HL-60/S4 treated with phorbol 12-myristate 13-acetate at 8.2 ng/mL for 4 days and 3 days (cell line): ENCODE measurements at regions not wholly inside any gene's neighbourhood (a gene's known extent, or its start where the extent isn't known, plus 50 kb on each side); places are given as distances from the start of the nearest gene placed in this dataset.

ENCODE experiments used
- in situ Hi-C: fragments of 300-500 bp; cut with MboI; formaldehyde crosslinking; loops from 2 replicates; pipeline ENCODE4 v1.15.0; 2022; ENCODE audit warnings: low sequenced_read_pairs

DNA sequence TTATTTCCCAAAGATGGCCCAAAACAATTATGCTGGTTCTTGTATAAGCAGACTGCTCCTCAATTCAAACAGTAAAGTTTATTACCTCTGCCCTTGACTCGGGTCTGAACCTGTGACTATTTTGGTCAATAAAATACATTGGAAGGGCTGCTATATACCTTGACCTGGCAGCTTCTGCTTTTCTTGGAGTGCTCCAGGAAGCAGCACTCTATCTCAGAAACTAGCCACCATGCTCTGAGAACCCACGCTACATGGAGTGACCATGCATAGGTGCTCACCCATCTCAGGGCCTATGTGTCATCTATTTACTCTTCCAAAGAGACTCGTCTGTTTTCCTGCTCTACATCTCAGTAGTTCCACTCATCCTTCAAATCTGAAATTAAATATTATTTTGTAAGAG is 299.9 kb downstream of the AHR start:
- in situ Hi-C loops = no loop called here

DNA sequence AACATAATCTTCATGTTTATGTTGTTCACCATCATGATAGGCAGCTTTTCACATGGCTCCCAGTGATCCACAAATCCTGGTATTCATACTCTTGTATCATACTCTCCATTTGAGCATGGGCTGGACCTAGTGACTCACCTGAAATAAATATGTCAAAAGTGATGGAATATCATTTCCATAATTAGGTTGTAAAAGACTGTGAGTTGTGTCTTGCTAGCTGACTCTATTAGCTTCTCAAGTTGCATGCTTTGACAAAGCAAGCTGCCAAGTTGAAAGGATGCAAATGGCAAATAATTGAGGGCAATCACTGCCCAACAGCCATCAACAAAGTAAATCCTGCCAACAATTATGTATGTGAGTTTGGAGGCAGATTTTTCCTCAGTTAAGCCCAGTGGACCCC is 300.4 kb downstream of the AHR start:
- in situ Hi-C loops = no loop called here

DNA sequence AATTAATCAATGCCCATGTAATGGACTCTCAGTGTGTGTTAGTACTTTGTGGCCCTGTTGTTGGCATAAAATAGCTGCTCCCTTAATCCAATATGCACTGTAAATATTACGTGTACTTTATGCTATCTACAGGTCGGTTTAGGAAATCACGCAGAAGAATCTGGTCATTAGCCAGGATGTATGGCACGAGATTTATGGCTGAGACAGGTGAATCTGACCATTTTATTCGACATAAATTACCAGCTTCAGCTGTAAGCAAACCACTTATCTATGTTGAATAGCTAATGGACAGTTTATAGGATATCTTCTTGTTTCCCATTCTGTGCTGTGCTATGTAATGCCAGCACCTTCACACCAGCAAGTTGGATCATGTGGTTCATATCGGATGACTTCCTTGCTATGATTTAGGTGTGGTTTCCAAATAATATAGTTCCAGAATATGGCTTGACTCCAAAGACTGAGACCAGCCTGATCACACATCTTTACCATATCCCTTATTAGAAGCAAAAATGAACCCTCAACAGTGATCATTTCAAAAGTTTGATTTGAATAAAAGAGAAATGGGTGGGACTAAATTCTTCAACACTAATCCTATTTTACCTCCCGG is 301.4 kb downstream of the AHR start:
- in situ Hi-C loops = no loop called here

DNA sequence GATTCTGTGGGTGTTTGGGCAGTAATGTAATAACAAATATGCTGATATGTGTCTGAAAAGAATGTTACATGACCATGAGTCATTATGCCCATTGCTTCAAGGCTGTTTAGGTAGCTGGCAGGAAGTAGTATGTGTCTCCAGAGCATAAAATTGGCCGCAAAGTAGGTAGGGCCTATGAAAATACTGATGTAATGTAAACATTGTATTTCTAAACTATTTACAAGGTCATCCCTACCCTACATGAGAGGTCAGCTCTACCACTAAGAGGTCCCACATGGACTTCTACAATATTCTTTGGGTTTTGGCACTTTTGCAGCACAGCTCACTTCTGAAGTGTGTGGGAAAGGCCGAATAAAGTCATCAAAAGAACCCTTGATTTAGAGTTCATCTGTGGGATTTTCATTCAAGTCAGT is 301.9 kb downstream of the AHR start:
- in situ Hi-C loops = no loop called here

DNA sequence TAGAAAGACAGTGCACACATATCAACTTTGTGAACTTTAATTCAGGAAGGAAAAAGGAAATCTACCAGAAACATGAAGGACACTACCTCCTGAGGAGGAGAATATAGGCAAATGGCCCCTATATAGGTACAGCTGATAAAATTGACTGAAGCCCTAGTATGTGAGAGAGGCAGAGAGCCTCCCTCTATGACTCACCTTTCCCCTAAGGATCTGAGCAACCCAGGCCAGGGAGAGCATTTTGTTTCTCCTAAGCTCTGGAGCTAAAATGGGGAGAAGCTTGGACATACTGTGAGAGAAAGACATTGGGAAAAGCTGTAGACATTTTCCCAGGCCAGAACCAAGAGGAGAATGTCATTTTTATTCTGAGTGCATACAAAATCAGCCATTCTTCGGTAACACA is 303.5 kb downstream of the AHR start:
- in situ Hi-C loops = no loop called here

DNA sequence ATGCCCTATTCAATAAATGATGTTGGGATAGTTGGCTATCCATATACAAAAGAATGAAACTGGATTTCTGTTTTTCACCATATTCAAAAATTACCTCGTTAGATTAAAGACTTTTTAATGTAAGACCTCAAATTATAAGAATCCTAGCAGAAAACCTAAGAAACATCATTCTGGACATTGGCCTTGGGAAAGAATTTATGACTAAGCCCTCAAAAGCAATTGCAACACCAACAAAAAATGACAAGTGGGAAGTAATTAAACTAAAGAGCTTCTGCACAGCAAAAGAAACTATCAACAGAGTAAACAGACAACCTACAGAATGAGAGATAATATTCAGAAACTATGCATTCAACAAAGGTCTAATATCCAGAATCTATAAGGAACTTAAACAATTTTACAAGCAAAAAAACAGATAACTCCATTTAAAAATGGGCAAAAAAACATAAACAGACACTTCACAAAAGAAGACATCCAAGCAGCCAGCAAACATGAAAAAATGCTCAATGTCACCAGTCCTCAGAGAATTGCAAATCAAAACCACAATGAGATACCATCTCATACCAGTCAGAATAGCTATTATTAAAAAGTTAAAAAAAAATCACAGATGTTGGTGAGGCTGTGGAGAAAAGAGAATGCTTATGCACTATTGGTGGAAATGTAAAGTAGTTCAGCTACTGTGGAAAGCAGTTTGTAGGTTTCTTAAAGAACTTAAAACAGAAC is 309.8 kb downstream of the AHR start:
- in situ Hi-C loops = no loop called here

DNA sequence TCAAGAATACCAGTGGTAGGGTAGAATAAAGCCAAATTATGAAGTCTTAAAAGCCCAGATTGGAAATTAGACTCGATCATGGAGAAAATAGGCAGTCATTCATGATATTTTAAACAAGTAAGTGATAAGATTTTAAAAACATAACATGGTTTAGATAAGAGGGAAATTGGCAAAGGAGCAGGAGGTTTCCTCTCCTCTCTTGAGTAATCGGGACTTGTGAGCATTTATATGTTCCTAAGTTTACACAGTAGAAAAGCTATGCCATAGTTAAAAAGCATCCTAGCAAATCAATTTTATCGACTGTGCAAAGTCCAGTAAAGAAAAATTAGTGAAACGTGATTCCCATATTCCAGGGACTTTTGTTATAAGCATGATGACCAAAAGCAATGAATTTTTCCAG is 313.2 kb downstream of the AHR start:
- in situ Hi-C loops = no loop called here

DNA sequence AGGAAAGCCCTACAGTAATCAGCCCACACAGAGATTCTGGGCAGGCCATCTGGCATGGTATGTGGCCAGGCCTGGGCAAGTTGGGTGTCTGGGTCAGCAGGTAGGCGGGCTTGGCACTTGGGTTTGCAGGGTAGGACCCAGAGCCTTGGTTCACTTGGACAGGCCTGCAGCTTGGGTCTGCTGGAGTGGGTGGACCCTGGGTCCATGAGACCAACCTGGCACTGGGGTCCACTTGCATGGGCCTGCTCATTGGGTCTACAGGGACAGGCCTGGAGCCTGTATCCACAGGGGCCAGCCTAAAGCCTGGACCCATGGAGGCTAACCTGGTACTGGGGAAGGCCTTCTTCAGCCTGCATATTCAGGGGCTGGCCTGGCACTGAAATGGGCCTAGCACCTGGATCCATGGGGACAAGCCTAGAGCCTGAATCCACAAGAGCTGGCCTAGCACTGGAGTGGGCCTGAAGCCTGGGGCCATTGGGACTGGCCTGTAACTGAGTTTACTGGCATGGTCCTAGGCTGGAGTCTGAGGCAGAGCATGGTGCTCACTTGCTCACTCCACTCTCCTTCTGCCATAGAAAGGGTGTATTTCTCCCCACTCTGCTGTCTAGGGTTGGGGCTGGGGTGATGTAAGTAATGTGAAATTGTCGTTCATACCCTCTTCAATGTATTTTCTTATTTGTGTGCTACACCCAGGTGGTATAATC is 315.0 kb downstream of the AHR start:
- in situ Hi-C loops = no loop called here

DNA sequence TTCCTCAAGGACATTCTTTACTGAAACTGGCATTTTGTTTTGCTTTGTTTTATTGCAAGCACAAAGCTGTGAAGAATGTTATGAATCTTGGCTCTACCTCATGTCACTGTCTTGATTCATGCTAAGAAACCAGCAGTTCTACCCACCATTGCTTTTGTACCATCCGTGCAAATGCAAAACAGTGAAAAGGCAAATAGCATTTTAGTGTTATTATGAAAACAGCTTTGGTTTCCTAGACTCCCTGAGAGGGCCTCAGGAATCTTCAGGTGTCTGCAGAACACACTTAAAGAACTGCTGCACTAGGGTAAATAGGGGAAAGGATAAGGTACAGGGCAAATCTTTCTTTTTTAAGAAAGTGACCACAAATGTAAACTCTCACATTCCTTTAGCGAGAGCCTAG is 318.9 kb downstream of the AHR start:
- in situ Hi-C loops = no loop called here

DNA sequence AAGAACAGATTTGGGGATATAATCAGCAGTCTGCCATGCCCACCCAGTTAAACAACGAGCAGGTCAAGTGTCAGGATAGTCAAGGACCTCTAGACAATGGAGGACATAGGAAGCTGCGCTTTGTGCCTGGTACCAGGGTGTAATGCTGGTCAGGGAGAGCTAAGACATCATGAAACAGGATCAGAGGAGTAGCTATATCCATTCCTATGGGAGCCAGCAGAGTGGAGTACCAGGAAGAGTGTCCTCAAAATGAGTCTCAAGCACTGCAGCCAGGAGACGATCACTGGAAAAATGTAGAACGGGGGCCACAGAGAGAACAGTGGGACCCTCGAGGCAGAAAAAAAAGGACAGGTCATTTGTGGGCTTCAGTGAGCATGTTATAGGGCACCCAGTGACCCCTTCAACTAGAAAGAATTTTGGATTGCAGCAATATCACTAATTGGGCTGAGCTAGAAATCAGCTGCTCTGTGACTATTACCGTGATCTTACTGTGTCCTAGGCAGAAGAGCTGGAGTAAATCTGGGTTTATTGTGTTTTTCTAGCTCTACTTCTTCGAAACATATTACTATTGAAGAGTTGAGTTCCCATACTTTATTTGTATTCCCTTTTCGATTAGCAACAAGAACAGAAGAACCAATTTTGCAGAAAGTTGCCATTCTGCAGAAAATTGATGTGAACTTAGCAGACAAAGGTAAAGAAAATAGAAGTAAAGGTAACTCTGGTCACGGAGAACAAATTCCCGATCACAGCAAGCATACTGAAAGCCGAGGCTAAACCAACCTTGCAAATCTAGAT is 319.6 kb downstream of the AHR start:
- in situ Hi-C loops = no loop called here

DNA sequence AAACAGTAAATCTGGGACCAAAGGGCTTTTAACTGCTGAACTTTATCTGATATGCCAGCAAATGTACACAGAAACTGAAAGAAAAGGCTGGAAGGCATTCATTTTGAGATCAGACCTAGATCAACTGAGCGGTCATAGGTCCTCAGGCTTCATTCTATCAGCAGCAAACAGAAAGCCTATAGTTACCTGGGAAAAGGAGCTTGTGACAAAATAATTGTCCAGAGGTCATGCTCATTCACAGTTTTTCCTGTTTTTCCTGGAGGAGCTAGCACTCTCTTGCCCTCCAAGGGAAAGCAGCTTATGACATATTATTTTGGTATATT is 320.2 kb downstream of the AHR start:
- in situ Hi-C loops = no loop called here

DNA sequence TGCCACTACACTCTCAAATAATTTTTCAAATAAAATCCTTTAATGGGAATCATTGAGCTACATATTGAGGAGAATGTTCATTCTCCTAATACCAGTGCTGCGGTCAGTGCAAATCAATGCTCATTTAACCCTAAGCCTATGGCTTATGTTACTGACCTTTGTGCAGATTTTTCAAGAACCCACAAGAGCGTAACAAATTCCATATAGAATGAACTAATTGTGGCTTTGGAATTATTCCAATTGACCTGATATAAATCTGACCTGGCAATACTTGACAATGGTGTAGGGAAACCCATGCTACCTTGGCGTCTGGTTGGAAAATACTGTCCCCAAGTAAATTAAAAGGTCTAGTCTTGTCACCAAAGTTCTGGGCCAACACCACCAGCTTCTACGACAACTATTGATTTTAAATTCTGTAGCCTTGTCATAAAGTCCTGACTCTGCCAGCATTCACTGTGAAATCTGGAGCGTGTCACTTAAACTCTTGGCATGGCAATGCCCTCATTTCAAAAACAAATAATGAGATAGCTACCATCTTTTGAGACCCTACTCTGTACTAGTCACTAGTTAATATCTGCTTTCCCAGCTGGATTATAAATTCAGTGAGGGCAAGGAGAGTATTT is 320.9 kb downstream of the AHR start:
- in situ Hi-C loops = no loop called here

DNA sequence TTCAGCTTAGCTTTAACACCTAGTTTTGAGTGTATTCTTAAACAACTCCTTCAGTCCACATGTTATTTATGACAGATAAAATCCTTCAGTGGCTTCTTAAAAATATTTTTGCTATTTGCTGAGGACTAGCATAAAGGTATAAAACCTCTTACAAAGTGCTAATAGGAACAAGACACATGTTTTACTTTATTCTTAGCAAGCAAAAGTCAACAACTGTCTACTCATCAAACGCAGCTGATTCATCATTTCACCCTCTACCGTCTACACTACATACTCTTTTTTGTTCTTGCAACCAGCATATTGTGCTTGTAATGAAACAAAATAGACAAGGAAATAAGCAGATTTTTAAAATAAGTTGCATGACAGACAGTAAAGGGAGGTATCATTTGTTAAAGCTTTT is 319.7 kb downstream of the SNX13 start:
- in situ Hi-C loops = no loop called here

DNA sequence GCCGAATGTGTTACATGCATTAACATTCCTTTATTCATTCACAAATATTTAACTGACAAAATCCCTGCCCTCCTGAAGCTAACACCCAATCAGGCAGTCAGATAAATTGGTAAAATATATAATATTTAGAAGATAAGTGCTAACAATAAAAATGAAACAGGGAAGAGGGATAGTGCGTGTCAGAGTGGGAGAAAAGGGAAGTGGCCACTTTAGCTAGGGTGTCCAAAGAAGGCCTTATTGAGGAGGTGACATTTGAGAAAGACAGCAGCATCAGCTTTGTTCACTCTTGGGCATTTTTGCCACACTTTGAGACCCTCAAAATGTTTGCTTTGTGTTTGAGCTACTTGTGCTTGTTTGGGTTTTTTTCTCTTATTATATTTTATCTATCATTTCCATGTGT is 317.8 kb downstream of the SNX13 start:
- in situ Hi-C loops = no loop called here

DNA sequence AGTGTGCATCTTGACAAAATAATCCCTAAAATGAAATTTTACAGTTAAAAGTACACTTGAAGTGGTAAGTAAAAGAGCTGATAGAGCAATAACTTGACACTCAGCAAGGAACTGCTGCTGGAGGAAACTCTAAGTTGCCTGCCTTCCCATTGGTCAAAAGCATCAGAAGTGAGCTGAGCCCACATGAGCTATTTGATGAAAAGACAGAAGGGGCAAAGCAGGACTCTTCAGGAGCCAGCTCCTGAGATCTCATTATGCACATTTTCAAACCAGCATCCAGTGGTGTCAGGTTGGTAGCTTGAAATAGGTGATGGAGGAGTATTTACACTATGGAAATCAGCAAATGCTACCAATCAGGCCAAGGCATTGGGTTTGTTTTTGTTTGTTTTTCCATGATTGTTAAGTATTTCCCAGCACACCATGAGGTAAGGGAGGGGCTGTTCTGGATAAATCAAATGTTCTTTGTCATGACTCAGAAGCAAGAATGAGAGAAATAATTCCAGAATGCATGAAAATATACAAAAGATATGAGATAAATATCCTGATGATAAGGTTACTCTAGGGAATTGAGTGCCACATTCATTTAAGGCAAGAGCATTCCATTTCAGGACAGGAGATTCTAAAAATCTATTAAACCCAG is 316.6 kb downstream of the SNX13 start:
- in situ Hi-C loops = no loop called here

DNA sequence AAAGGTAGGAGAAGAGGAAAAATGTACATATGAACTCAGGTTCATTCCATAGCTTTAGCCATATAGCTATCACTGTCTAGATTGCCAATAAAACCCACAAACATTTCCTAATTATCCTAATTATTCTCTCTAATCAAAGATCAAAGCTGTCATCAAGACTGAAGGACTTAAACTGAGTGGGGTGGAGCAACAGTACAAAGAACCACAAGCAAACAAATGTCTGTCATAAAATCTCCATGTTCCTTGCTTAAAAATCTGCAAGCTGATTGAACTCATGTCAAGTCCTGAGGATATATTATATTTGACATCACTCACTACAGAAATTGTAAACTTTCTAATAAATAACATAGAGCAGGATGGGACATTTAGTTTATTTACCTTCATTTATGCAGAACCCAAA is 315.9 kb downstream of the SNX13 start:
- in situ Hi-C loops = no loop called here

DNA sequence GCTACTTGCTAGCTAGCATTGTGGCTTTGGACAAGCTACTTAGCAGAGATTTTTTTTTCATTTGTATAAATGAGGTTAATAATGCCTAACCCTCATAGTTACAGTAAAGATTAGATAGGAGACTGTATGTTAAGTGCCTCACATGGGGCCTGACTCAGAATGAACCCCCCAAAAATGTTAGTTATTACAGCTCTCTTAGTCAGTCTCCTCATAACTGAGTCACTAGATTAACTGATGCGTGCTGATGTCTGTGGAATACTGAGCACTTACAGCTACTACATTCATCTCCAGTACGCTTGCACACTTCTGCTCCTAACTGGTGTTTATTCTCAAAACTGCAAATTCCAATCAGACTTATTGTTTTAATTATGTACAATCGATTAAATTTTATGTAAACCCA is 315.3 kb downstream of the SNX13 start:
- in situ Hi-C loops = no loop called here

DNA sequence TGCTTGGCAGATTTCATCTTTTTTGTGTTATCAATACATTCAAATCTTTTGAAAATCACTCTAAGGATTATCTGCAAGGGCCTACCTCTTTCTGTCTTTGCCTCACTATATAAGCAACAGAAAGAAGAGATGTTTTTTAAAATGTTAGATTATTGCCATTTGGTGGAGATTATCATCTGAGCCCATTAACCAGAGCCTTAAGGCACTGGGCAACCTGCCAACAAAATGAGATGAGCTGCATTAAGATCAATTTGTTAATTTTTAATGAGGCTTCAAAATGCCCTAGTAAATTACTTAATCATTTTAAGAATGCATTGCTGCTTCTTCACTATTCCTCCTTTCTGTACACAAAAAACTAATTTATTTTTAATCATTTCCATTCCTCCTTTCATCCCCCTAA is 314.1 kb downstream of the SNX13 start:
- in situ Hi-C loops = no loop called here

DNA sequence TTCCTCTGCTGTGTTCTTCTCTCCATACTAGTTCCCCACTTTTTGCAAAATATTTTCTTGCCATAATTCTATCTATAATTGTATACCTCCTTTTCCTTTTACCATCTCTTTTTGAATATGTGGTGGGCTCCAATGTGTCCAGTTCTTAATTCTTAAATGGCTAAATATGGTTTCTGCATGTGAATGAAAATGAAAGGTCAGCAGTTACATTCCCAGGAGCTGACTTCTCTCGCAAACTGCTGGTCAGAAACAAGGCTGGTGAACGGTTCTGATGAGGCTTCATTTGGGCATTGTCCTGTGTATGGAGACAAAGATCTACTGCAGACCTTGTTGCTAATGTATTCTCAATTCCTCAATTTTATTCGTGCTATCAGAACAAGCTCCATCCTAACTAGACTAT is 309.2 kb downstream of the SNX13 start:
- in situ Hi-C loops = no loop called here

DNA sequence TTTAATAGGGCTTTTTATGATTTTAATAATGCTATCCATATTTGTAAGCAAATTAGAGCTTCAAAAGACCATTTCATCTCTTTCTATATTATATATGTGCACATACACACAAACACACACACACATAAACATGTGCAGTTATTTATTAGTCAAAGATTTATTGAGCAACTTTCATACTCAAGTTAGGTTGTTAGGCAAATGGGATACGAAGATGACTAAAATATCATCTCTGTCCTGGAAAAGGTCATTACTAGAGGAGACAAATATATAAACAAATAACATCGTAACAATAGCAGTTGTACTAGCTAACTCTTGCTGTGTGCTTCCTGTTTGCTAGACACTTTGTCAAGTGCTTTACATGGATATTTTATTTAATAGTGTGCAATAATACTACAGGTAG is 307.9 kb downstream of the SNX13 start:
- in situ Hi-C loops = no loop called here

DNA sequence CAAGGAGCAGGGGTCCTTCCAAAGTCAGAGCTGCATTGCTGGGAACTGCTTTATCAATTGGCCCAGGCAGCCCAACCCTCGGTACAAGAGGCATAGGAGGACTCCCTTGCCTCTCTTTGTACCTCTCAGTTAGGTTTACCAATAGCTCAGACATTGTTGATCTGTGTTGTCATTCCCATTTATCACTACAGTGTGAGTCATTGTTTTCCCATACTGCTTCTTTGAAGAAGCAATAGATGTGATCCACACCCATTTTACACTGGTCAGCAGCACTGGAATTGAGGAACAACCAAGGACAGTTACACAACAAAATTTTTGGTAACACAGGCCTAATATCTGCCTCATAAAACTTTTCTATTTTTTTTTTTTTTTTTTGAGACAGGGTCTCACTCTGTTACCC is 307.2 kb downstream of the SNX13 start:
- in situ Hi-C loops = no loop called here
